NCI-H524 treated with DMSO at 0.1 percent for 48 hours (cell line): ENCODE measurements at regions not wholly inside any gene's neighbourhood (a gene's known extent, or its start where the extent isn't known, plus 50 kb on each side); places are given as distances from the start of the nearest gene placed in this dataset.
"Not testable (repeated sequence)": the region's sequence is repeated elsewhere in the genome, so short reads cannot be mapped to it uniquely, and the experiment has no call there.

Experiments used
- DNase-seq: peaks from one replicate; lab custom pipeline; 2025; lab: John Stamatoyannopoulos, UW

DNA sequence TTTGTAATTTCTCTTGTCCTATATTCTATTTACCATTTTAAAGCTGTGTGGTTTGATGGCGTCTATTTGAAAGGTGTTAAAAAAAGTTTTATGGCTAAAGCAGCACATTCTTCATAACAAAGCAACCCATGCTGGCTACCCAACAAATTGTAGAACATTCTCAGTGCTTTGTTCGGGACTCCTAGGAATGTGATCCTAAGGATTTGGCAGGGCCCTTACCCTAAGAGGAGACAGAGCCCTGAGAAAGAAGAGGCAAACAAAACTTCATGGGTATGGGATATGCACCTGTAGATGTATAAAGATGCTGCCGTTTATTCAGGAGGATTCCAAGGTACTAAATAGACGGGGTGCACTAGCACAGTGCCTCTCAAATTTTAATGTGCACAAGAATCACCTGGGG, 370.8 kb upstream of the DIPK2B start:
- DNase-seq: no peak

DNA sequence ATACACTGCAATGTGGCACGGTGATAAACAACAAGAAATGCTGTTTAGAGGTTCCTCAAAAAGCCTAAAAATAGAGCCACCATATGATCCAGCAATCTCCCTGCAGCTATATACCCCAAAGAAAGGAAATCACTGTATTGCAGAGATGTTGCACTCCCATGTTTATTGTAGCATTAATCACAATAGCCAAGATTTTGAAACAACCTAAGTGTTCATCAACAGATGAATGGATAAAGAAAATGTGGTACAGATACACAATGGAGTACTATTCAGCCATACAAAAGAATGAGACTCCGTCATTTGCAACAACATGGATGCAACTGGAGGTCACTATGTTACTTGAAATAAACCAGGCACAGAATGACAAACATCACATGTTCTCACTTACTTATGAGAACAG, 365.8 kb upstream of the DIPK2B start:
- DNase-seq: no peak

DNA sequence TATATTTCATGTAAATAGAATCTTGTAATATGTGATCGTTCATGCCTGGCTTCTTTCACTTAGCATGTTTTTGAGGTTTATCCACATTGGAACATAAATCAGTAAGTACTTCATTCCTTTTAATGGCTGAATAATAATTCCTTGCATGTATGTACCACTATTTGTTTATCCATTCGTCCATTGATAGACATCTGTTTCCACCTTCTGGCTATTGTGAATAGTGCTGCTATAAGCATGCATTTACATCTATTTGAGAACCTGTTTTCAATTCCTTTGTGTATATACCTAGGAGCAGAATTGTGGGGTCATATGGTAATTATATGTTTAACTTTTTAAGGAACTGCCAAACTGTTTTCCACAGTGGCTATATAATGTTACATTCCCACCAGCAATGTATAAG, 356.7 kb upstream of the DIPK2B start:
- DNase-seq: no peak

DNA sequence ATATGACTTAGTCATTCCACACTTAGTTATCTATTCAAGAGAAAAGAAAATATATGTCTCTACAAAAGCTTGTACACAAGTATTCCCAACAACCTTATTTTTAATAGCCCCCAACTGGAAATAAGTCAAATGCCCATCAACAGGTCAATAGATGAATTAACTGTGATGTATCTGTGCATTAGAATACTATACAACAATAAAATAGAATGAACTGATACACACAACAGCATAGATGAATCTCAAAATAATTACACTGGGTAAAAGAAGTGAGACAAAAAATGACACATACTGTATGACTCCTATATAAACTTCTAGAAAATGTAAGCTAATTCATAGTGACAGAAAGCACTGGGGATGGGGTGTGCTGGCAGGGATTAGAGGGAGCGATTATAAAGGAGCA, 354.1 kb upstream of the DIPK2B start:
- DNase-seq: no peak

DNA sequence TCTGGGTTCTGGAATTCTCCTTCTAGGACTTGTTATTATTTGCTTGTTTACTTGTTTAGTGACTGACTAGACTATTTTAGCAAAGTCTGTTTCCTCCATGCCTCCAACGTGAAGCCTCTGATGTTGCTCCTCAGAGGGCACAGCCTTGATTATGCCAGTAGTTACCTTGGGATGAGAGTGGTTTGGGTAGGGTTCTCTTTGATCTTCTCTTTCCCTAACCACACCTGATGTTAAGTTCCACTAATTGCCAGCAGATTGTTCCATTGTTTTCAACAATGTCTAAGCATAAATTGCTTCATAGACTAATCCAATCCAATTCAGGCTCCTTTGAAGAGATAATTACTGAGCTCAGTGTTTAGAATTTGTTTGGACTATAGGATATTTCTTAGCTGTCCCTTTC, 352.7 kb upstream of the DIPK2B start:
- DNase-seq: no peak

DNA sequence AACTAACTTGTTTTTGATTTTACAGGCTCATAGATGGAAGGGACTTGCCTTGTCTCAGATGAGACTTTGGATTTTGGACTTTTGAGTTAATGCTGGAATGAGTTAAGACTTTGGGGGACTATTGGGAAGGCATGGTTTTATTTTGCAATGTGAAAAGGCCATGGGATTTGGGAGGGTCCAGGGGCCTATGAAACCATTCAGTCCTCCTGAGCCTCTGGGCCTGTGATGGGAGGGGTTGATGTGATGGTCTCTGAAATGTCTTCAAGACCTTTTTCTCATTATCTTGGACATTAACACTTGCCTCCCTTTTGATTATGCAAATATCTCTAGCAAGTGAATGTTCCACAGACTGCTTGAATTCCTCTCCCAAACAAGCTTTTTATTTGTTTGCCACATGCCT, 346.0 kb upstream of the DIPK2B start:
- not testable (repeated sequence) for DNase-seq

DNA sequence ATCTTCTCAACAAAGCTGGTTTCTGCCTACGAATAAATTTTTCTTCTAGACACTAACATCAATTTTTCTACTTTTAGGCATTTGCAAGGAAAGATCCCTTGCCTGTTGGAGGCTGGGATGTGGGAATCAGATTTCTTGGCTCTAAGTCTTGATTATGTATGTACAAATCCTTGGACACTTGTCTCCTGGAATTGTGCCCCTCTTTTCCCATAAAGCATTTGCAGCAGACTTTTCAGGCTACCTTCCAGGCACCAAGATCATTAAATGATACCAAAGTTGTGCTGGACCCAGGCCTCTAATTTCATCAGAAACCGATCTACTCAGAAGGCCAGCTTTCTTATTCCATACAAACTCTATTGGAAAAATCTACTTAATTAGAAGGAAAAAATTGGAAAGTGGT, 339.5 kb upstream of the DIPK2B start:
- no peak for DNase-seq

DNA sequence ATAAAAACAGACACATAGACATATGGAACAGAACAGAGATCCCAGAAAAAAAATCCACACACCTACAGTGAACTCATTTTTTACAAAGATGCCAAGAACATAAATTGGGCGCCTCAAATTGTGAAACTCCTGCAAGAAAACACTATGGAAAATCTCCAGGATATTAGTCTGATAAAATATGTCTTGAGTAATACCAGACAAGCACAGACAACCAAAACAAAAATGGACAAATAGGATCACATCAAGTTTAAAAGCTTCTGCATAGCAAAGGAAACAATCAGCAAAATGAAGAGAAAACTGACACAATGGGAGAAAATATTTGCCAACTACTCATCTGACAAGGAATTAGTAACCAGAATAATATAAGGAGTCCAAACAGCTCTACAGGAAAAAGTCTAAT, 337.3 kb upstream of the DIPK2B start:
- DNase-seq: no peak

DNA sequence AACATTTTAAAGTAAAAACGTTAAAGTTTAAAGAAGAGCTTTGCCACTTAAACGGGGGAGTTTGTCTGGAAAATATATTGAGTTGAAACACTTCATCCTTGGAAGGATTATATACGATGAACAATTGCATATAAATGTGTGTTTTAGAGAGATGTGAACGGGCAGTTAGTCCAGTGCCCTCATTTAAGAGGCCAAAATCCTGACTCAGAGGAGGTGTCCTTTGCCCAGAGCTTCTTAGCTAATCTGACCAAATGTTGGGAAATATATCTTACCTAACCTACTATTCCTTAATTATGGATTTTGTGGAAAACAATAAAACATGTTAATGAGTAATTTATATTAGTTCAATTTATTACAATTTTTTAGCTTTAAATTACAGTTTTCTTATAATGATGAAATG, 327.2 kb upstream of the DIPK2B start:
- no peak for DNase-seq

DNA sequence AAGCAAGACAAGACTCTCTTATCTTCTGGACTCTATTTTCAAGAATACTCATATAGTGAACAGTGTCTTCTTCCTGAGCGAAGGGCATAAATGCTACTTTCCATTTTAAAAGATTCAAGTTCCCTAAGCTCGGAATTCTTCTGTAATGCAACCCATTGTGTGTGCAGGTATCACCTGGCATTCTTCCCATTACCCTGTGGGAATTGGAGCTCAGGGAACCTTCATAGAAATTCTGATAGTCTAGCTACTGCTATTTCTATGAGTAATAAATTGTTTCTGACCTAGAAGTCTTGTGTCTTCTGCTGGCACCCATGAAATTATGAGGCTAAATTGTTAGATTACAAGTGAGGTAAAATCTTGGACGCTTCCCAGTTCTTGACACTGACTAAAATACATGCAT, 324.1 kb upstream of the DIPK2B start:
- DNase-seq: no peak

DNA sequence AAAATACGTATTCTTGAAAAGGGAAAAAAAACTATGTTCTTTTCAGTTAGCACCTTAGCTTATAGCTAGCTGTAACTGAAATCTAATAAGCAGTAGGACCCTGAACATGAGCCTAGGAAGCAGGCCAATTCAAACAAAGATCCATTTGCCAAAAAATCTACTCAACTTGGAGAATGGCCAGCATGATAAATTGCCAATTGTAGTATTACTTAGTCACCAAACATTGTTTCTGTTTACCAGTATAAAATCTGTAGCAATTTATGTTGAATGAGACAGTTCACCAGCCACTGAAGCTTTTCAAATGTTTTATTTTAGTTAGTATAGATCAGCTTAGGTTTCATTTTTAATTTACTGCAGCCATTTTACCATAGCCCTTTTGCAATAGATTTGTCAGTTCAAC, 323.6 kb upstream of the DIPK2B start:
- DNase-seq: no peak

DNA sequence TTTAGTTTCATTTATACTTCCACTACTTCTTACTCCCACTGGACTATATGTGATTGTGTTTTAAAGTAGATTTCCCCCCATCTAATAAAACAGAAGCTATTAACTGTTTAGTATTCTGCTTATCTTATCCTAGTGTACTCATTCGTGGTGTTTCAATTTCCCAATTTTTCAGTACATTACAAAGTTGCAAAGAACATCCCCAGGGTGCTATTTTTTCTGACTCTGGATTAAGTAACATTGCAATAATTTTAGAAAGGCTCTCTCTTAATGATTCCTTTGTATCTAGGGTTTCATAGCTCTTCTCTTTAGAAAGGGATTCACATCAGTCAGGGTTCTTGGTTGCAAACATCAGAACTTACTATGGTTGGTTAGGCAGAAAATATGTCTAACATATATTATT, 317.9 kb upstream of the DIPK2B start:
- no peak for DNase-seq

DNA sequence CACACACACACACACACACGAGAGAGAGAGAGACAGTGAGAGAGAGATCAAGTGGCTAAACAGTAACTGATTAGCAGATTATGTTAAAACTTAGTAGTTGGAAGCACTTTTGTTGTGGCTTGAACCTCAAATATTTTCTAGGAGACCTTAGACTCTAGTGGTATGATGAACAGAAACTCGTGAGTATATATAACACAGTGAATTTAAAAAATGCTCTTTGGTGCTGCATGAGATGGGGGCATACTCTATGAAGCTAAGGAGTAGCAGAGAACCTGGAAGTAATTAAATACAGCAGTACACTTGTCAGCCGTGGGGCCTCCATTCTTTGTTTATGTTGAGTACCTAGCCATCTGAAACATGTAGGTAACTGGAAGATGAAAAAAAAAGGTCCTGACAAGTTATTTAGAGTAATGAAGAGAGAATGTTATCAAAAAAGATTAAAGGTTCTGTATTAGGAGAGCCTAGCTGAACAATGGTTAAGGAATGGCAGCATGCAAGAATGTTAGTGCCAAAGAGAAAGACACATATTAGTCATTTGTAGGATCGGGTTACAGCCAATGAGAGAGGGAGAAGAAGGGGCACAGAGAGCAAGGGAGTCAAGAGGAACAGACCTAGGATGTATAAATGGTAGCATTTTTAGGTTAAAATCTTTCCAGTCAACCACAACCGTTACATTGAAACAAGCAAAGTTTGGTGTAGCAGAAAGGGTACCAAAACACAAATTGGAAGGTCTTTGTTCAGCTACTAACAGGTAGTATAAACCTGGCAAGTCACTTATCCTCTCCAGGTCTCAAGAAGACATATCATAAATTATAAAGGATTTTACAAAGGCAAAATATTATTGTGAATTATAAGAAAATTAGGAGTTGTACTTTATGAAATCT, 316.7 kb upstream of the DIPK2B start:
- no peak for DNase-seq

DNA sequence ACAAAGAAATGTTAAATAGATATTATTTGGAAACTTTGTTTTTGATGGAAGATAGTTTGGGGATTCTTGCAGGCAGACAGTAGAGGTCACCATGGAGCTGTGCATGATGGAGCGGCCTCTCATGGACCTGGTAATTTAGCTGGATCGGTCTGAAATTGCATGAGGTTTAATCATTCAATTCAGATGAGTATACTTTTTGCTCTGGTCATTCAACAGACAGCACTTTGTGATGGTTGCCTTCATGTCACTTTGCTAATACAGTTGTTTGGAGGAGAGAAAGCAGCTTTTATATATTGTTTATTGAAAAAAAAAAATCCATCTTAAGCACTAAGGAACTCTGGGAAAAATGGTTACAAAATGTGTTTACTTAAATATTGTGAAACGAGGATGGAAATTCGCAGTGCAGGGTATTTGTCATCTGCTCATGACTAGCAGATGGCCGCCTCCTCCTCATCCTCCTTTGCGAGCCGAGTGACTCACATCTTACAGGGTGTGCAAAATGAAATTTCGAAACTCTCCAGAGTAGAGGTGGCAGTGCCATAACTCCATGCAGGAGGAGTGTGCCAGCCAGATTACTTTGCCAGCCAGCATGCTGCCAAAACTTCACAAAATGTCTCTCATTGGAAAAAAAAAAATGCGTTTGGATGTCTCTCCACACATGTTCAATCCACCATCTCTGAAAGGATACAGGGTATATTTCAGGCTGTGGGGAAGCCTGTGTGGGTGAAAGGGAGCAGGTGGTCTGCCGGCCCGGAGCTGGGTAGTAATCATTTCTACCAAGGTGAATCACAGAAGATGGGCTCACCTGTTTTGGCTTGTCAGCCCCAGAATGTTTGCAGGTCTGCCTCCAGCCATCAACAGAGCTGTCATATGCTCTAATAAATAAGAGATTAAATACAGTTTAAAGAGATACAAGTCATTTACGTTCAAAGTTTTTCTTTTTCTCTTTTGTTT, 314.9 kb upstream of the DIPK2B start:
- peak; percentile 4 for DNase-seq

DNA sequence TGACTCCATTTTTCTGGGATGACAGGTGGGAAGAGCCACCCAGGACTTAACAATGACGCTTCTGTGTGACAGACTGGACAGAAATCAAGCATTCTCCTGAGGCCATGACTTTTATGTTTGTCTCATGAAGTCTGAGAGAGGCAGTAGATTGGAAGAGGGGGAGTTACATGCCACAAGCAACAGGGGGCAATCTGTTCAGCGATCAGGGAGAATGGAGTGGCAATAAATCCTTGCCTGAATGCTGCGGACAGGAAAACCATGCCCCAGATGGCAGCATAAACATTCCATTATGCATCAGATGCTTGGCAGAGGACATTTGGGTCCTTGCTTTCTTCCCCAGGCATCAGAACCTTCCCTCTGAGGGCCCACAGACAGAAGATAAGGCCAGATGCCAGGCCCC, 312.4 kb upstream of the DIPK2B start:
- DNase-seq: no peak

DNA sequence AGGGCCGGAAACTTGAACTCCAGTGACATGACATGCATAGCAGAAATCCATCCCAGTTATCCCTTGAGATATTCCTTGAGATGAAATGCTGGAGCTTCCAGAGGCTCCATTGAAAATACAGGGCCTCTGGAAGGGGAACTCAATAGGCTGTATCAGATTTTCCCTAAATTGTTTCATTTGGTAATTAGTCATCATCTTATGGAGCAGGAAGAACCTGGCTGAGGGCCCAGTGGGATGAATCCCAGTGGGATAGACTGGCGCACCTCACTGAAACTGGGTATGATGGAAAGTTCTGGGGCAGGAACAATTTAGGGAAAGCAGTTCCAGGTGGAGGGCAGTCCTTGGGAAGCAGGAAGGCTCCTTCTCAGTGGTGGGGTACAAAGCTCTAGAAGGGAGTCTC, 307.8 kb upstream of the DIPK2B start:
- DNase-seq: no peak

DNA sequence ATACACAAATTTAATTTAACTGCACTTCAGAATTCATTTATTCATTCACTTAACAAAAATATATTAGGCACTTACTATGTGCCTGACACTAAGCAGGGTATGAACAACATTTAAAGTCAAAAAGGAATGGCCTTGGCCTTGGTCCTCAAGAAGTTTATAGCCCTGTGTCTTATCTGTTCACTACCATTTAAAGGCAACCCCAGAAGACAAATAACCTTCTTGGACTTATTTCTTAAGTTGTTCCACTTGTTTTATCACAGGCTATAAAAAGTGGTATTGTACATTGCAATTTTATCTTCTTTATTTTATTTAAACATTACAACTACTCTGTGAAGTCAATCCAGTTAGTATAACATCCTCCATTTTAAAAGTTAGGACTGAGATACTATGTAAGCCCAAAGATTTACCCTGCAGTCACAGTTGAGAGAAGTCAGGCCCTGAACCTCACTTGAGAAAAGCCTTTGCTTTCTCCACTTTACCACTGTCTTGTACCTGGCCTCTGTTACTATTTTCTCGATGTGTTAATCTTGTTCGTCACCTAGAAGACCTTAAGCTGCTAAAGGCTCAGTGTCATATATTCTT, 305.6 kb upstream of the DIPK2B start:
- DNase-seq: no peak

DNA sequence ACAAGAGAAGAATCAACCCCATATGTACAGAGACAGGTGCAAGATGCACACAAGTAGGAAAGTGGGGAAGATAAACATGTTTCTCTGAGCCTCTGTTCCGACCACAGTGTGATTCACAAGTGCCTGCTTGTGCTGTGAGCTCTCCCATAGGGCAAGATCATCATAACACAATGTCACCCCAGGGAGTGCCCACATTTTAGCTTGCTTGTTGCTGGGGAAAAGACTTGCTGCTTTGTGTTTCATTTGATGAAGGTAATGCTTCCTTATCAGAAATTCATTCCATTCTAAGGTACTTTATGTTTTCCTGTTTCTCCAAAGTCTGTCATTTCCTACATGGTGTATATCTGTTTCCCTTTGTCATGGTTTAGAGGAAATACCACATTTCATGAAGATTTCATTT, 304.5 kb upstream of the DIPK2B start:
- no peak for DNase-seq

DNA sequence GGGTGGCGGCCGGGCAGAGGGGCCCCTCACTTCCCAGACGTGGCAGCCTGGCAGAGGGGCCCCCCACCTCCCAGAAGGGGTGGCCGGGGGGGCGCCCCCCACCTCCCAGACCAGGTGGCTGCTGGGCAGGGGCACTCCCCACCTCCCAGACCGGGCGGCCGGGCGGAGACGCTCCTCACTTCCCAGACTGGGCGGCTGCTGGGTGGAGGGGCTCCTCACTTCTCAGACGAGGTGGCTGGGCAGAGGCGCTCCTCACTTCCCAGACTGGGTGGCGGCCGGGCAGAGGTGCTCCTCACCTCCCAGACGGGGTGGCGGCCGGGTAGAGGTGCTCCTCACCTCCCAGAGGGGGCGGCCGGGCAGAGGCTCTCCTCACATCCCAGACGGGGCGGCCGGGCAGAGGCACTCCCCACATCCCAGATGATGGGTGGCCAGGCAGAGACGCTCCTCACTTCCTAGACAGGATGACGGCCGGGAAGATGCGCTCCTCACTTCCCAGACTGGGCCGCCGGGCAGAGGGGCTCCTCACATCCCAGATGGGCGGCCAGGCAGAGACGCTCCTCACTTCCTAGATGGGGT, 303.2 kb upstream of the DIPK2B start:
- DNase-seq: not testable (repeated sequence)

DNA sequence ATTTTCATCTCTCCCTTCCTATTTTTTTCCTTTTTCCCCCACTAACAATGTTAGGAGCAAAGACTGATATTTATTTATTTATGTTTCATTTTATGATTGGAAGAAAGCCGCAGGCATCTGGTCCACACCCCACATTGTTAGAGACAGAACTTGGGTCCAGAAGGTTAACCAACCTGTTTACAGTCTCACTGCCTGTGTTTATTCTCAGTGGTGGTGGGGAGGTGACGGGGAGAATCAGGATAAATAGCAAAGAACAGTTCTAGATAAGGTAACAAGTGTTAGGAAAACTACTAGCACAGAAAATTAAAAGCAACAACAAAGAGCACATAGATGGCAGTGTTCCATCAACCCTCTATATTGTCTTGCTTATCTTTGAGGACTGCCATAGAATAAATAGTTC, 301.7 kb upstream of the DIPK2B start:
- no peak for DNase-seq

DNA sequence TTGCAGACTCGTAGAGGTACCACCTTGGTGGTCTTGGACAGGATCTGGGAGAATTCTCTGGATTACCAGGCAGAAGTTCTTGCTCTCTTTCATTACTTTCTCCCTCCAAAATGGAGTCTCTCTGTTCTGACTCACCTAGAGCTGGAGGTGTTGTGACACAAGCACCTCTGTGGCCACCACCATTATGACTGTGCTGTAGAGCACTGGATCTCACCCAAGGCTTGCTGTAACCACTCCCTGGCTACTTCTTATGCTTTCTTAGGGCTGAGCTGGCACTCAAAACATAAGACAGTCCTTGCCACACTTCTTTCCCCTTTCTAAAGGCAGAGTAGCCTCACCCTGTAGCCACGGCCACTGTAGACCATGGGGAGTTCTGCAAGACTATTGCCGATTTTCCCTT, 296.6 kb upstream of the DIPK2B start:
- DNase-seq: no peak

DNA sequence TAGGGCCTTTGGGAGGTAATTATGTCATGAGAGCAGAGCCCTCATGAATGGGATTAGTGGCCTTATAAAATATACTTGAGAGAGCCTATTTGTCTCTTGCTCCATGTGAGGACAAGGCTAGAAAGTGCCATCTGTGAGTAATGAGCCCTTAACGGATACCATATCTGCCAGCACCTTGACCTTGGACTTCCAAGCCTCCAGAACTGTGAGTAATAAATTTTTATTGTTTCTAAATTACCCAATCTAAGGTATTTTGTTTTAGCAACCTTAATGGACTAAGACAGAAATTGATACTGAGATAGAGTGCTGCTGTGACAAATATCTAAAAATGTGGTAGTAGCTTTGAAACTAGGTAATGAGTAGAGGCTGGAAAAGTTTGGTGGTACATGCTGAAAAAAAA, 285.0 kb upstream of the DIPK2B start:
- peak; percentile 50 for DNase-seq
